ENCODE measurements at regions not wholly inside any gene's neighbourhood (a gene's known extent, or its start where the extent isn't known, plus 50 kb on each side); places are given as distances from the start of the nearest gene placed in this dataset.
"Not testable (repeated sequence)": the region's sequence is repeated elsewhere in the genome, so short reads cannot be mapped to it uniquely, and the experiment has no call there.

DNA sequence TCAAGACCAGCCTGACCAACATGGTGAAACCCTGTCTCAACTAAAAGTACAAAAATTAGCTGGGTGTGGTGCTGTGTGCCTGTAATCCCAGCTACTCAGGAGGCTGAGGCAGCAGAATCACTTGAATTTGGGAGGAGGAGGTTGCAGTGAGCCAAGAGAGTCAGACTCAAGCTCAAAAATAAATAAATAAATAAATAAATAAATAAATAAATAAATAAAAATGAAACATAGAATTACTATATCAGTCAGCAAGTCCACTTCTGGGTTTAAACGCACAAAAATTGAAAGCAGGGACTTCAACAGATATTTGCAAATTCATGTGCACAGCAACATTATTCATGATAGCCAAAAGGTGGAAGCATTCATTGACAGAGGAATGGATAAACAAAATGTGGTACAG, 875.2 kb upstream of the ALG10B start:
- H3K4me1 ChIP-seq (ENCODE audit: low read depth); ATAC-seq; H3K4me3 ChIP-seq; intact Hi-C loops (cut with DNase I, micrococcal nuclease); DNase-seq; H3K36me3 ChIP-seq (ENCODE audit: low read depth): not testable (repeated sequence)
- peaks cover 48% of the 10 kb centered on the region for H3K9me3 ChIP-seq

DNA sequence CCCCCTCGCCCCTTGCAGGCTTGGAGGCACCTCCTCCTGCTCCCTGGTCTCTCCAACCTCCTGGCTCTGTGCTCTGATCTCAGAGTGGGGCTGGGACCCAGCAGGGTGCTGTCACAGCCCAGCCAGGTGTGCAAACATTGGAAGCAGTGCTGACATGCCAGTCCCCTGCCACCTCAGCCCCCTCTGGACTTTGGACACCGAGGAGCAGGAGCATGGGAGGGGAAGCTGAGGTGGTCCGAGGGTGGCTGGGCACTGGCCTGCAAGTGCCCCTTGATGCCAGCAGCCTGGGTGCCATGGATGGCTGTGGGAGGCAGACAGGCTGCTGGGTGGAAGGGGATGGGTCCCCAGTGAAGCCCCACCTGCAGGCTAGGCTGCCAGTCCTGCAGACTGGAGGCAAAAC, 860.9 kb upstream of the ALG10B start:
- peaks cover 47% of the 10 kb centered on the region for H3K9me3 ChIP-seq
- ATAC-seq; H3K4me1 ChIP-seq (ENCODE audit: low read depth); H3K4me3 ChIP-seq; intact Hi-C loops (cut with DNase I, micrococcal nuclease); DNase-seq; H3K36me3 ChIP-seq (ENCODE audit: low read depth): not testable (repeated sequence)

DNA sequence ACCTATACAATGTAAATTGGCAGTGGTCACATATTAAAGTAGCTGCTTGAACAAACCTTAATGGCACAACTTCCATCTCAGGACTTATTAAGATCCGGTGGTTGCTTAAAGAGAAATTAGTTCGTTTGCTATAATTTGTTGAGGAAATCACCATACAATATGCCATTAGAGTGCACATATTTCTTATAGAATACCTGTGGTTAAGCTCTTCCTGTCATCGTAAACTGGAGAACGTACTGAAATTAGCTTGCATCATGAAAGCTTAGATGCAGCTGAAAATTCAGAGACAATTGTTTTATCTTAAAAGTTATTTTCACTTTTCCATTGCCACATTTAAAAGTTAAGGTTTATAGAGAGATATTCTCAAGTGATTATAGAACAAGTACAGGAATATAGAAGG, 818.6 kb upstream of the ALG10B start:
- H3K36me3 ChIP-seq (ENCODE audit: low read depth); intact Hi-C loops (cut with DNase I, micrococcal nuclease); DNase-seq: not testable (repeated sequence)

GRCh38 chr12:37510256-37510655, 806.3 kb upstream of the ALG10B start:
- H3K4me3 ChIP-seq; H3K4me1 ChIP-seq (ENCODE audit: low read depth); DNase-seq; H3K36me3 ChIP-seq (ENCODE audit: low read depth); intact Hi-C loops (cut with DNase I, micrococcal nuclease); ATAC-seq: not testable (repeated sequence)
- H3K9me3 ChIP-seq: peaks cover 33% of the 10 kb centered on the region

More for the DNA sequence above, 818.6 kb upstream of the ALG10B start:
- not testable (repeated sequence) for ATAC-seq; H3K4me3 ChIP-seq; H3K4me1 ChIP-seq (ENCODE audit: low read depth)
- peaks cover 14% of the 10 kb centered on the region for H3K9me3 ChIP-seq

- H3K36me3 ChIP-seq (ENCODE audit: low read depth); ATAC-seq; H3K4me3 ChIP-seq; DNase-seq; intact Hi-C loops (cut with DNase I, micrococcal nuclease); H3K4me1 ChIP-seq (ENCODE audit: low read depth): not testable (repeated sequence)
- H3K9me3 ChIP-seq: peaks cover 35% of the 10 kb centered on the region
Observed at GRCh38 chr12:37540581-37540980, 776.0 kb upstream of the ALG10B start.

DNA sequence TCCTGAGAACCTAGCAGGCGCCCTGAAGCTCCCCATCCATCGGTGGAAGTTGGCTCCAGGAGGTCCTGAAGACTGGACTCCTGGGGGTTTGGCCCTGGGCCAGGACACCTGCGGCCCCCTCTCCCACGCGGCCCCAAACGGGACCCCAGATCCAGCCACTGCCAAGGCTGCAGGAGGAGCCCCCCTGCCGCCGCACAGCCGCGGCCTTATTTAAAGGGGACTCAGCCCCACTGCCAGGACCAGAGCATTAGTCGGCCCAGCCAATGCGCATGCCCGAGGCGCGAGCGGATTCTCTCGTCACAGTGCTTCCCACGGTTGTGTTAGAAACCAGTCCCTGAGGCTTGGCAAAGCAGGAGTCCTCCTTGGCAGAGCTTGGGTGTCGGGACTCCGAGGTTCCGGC, 775.2 kb upstream of the ALG10B start:
- TF ChIP-seq, protein P1, sequence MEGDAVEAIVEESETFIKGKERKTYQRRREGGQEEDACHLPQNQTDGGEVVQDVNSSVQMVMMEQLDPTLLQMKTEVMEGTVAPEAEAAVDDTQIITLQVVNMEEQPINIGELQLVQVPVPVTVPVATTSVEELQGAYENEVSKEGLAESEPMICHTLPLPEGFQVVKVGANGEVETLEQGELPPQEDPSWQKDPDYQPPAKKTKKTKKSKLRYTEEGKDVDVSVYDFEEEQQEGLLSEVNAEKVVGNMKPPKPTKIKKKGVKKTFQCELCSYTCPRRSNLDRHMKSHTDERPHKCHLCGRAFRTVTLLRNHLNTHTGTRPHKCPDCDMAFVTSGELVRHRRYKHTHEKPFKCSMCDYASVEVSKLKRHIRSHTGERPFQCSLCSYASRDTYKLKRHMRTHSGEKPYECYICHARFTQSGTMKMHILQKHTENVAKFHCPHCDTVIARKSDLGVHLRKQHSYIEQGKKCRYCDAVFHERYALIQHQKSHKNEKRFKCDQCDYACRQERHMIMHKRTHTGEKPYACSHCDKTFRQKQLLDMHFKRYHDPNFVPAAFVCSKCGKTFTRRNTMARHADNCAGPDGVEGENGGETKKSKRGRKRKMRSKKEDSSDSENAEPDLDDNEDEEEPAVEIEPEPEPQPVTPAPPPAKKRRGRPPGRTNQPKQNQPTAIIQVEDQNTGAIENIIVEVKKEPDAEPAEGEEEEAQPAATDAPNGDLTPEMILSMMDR (IDR thresholded peaks at IDR 0.05): no peak
- H3K4me3 ChIP-seq: no peak overlapping the region
- intact Hi-C loops (cut with DNase I, micrococcal nuclease): no loop called here
- no peaks in the 10 kb centered on the region for H3K4me1 ChIP-seq (ENCODE audit: low read depth)
- no peaks in the 10 kb centered on the region for H3K36me3 ChIP-seq (ENCODE audit: low read depth)
- ATAC-seq: no peak
- DNase-seq: no peak
- peaks cover 35% of the 10 kb centered on the region for H3K9me3 ChIP-seq

- ATAC-seq: no peak
- Histone ChIP-seq H3K4me3 (no peak overlapping the region), H3K36me3 (ENCODE audit: low read depth) (no peaks in the 10 kb centered on the region), H3K4me1 (ENCODE audit: low read depth) (no peaks in the 10 kb centered on the region), H3K9me3 (peaks cover 53% of the 10 kb centered on the region)
- DNase-seq: no peak
- TF ChIP-seq, protein P1 (IDR thresholded peaks at IDR 0.05): no peak
- intact Hi-C loops (cut with DNase I, micrococcal nuclease): no loop called here
Observed at GRCh38 chr12:37543131-37543965, 773.2 kb upstream of the ALG10B start.

DNA sequence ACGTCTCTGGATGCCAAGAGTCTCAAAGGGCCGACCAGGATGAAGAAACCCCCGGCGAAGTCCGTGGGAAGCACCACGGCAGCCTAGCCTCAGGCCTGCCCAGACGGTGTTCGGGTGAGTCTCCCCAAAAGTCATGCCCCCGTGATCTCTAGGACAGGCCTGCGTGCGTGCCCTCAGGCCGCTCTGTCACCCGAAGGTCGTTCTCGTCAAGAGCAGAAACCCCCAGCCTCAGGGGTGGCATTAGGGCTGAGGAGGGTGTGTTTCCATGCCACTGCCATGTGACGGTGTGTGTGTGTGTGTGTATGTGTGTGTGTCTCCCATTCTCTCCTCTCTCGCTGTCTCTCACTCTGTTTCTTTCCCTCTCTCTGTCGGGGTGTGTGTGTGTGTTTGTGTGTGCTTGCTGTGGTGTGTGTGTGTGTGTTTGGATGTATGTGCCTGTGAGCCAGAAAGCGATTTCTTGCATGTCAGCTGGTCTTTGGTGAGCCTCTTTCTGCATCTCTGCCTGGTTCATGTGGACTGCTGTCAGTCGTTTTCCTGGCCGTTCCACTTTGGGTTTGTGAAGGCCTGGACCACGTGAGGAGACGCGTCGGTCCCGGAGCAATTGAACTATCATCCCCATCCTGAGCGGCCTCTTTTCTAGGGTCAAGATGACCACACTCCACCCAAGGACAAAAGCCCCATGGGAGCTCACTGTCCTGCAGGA, 772.5 kb upstream of the ALG10B start:
- intact Hi-C loops (cut with DNase I, micrococcal nuclease): no loop called here
- H3K4me1 ChIP-seq (ENCODE audit: low read depth): no peaks in the 10 kb centered on the region
- H3K36me3 ChIP-seq (ENCODE audit: low read depth): no peaks in the 10 kb centered on the region
- H3K9me3 ChIP-seq: peaks cover 60% of the 10 kb centered on the region
- no peak for ATAC-seq
- TF ChIP-seq, protein P1 (IDR thresholded peaks at IDR 0.05): no peak
- no peak for DNase-seq
- H3K4me3 ChIP-seq: no peak overlapping the region

- ATAC-seq; H3K4me1 ChIP-seq (ENCODE audit: low read depth); DNase-seq; H3K4me3 ChIP-seq; H3K36me3 ChIP-seq (ENCODE audit: low read depth); intact Hi-C loops (cut with DNase I, micrococcal nuclease): not testable (repeated sequence)
- peaks cover 66% of the 10 kb centered on the region for H3K9me3 ChIP-seq
Observed at GRCh38 chr12:37544669-37545330, 771.8 kb upstream of the ALG10B start.

Measured in mucosa of descending colon (tissue), 3 donors.